Right cardiac atrium (tissue), 5 donors: ENCODE measurements at regions not wholly inside any gene's neighbourhood (a gene's known extent, or its start where the extent isn't known, plus 50 kb on each side); places are given as distances from the start of the nearest gene placed in this dataset.

Experiments
- ATAC-seq, 2 donors: fragments of 200-7000 bp; cut with Tn5 transposase; one replicate each; pipeline versions ENCODE4 v1.8.0 to v1.9.1; 2020; ENCODE audit warnings: moderate library complexity in 2 of 2, mild to moderate bottlenecking in 1 of 2
- DNase-seq, 3 donors: peaks; one replicate each; pipeline ENCODE4 v3.0.0-alpha.2; 2020
- H3K27ac ChIP-seq: one replicate; pipeline ENCODE4 v1.5.1; 2013; ENCODE audit warnings: mild to moderate bottlenecking, low read length, control low read depth, moderate library complexity
- H3K27me3 ChIP-seq: one replicate; pipeline ENCODE4 v1.6.1; 2013; ENCODE audit not compliant: control insufficient read depth, insufficient read depth
- H3K4me1 ChIP-seq: one replicate; pipeline ENCODE4 v1.6.1; 2013; ENCODE audit warnings: low read length; ENCODE audit not compliant: control insufficient read depth, insufficient read depth
- H3K4me3 ChIP-seq: one replicate; pipeline ENCODE4 v1.5.1; 2013; ENCODE audit warnings: low read length, control low read depth
- H3K9me3 ChIP-seq: one replicate; pipeline ENCODE4 v1.6.1; 2013; ENCODE audit warnings: low read length; ENCODE audit not compliant: control insufficient read depth
- WGBS: extraction: QIAGEN DNeasy Blood & Tissue Kit; methylation state at CpG from one replicate; pipeline ENCODE4 v1.1.7; 2013; 5-methylcytosine and 5-hydroxymethylcytosine counted together
- intact Hi-C, 4 donors: fragments of 100-400 bp; cut with DNase I; formaldehyde crosslinking; loops; one replicate each; pipeline versions ENCODE4 v1.11.0 to v1.14.0; 2022 to 2023
- donor health status: healthy with polysubstance abuse.
- donor health status: DM: no; HTN: yes; CAD: no.
- donor health status: DM: no; HTN: no; CAD: no.
- donor health status: DM: no; HTN: yes; CAD: no; lungs with severe emphysema.
- donor health status: DM: yes; HTN: yes; CAD: no.

- Histone ChIP-seq H3K9me3 (peaks cover 2% of the 10 kb centered on the region), H3K4me1 (no peaks in the 10 kb centered on the region), H3K27me3 (no peaks in the 10 kb centered on the region), H3K27ac (no peak overlapping the region), H3K4me3 (no peak overlapping the region)
- ATAC-seq (no peak), DNase-seq (no peak)
- intact Hi-C loops: no loop called here
- 75% methylated on average over 3 of the region's 3 CpGs for WGBS
These were observed 390.4 kb upstream of the VRK2 start for GRCh38 chr2:57656198-57656597.

- H3K27me3 ChIP-seq: no peaks in the 10 kb centered on the region
- no peaks in the 10 kb centered on the region for H3K4me1 ChIP-seq
- ATAC-seq (no peak), DNase-seq (no peak)
- no peak overlapping the region for H3K27ac ChIP-seq
- H3K4me3 ChIP-seq: no peak overlapping the region
- intact Hi-C loops: no loop called here
- no peaks in the 10 kb centered on the region for H3K9me3 ChIP-seq
- 92% methylated on average over 1 of the region's 1 CpG for WGBS
These were observed 377.0 kb upstream of the VRK2 start for GRCh38 chr2:57669570-57669969.

GRCh38 chr2:57674025-57674424 is 372.6 kb upstream of the VRK2 start:
- Histone ChIP-seq H3K27me3 (no peaks in the 10 kb centered on the region), H3K4me3 (no peak overlapping the region), H3K27ac (no peak overlapping the region), H3K9me3 (no peaks in the 10 kb centered on the region), H3K4me1 (no peaks in the 10 kb centered on the region)
- no peak for ATAC-seq
- DNase-seq: no peak
- 53% methylated on average over 2 of the region's 2 CpGs for WGBS
- intact Hi-C loops: no loop called here

GRCh38 chr2:57674743-57675142 is 371.9 kb upstream of the VRK2 start:
- 77% methylated on average over 2 of the region's 2 CpGs for WGBS
- Histone ChIP-seq H3K9me3 (no peaks in the 10 kb centered on the region), H3K27ac (no peak overlapping the region), H3K4me3 (no peak overlapping the region), H3K27me3 (no peaks in the 10 kb centered on the region), H3K4me1 (no peaks in the 10 kb centered on the region)
- ATAC-seq: no peak
- no peak for DNase-seq
- intact Hi-C loops: no loop called here

GRCh38 chr2:57677296-57677695 is 369.3 kb upstream of the VRK2 start:
- no peaks in the 10 kb centered on the region for H3K9me3 ChIP-seq
- H3K4me3 ChIP-seq: no peak overlapping the region
- no peak for DNase-seq
- intact Hi-C loops: no loop called here
- no peaks in the 10 kb centered on the region for H3K27me3 ChIP-seq
- H3K4me1 ChIP-seq: no peaks in the 10 kb centered on the region
- ATAC-seq: no peak
- H3K27ac ChIP-seq: no peak overlapping the region

GRCh38 chr2:57681650-57682049 is 365.0 kb upstream of the VRK2 start:
- WGBS: 65% methylated on average over 1 of the region's 1 CpG
- Histone ChIP-seq H3K27ac (no peak overlapping the region), H3K27me3 (no peaks in the 10 kb centered on the region), H3K9me3 (no peaks in the 10 kb centered on the region), H3K4me3 (no peak overlapping the region), H3K4me1 (no peaks in the 10 kb centered on the region)
- DNase-seq (no peak), ATAC-seq (no peak)
- intact Hi-C loops: no loop called here

- Histone ChIP-seq H3K9me3 (no peaks in the 10 kb centered on the region), H3K27me3 (no peaks in the 10 kb centered on the region), H3K4me3 (no peak overlapping the region), H3K4me1 (no peaks in the 10 kb centered on the region), H3K27ac (no peak overlapping the region)
- ATAC-seq: no peak
- no peak for DNase-seq
- WGBS: 81% methylated on average over 2 of the region's 2 CpGs
- intact Hi-C loops: no loop called here
These were observed 361.6 kb upstream of the VRK2 start for GRCh38 chr2:57685032-57685431.

GRCh38 chr2:57692395-57692794 is 354.2 kb upstream of the VRK2 start:
- intact Hi-C loops: no loop called here
- no peak for DNase-seq
- no peaks in the 10 kb centered on the region for H3K4me1 ChIP-seq
- H3K27me3 ChIP-seq: no peaks in the 10 kb centered on the region
- no peak for ATAC-seq
- no peaks in the 10 kb centered on the region for H3K9me3 ChIP-seq
- H3K4me3 ChIP-seq: no peak overlapping the region
- H3K27ac ChIP-seq: no peak overlapping the region

- no peak for DNase-seq
- Histone ChIP-seq H3K4me1 (no peaks in the 10 kb centered on the region), H3K9me3 (no peaks in the 10 kb centered on the region), H3K27ac (no peak overlapping the region), H3K27me3 (no peaks in the 10 kb centered on the region), H3K4me3 (no peak overlapping the region)
- no peak for ATAC-seq
- intact Hi-C loops: no loop called here
These were observed 353.4 kb upstream of the VRK2 start for GRCh38 chr2:57693177-57693576.

GRCh38 chr2:57693965-57694364 is 352.6 kb upstream of the VRK2 start:
- Histone ChIP-seq H3K27ac (no peak overlapping the region), H3K4me1 (no peaks in the 10 kb centered on the region), H3K4me3 (no peak overlapping the region), H3K27me3 (no peaks in the 10 kb centered on the region), H3K9me3 (no peaks in the 10 kb centered on the region)
- 82% methylated on average over 2 of the region's 2 CpGs for WGBS
- ATAC-seq: no peak
- intact Hi-C loops: no loop called here
- DNase-seq: no peak

GRCh38 chr2:57696016-57696415 is 350.6 kb upstream of the VRK2 start:
- no peak for ATAC-seq
- no peaks in the 10 kb centered on the region for H3K9me3 ChIP-seq
- H3K27ac ChIP-seq: no peak overlapping the region
- WGBS: 92% methylated on average over 4 of the region's 4 CpGs
- no peaks in the 10 kb centered on the region for H3K27me3 ChIP-seq
- DNase-seq: no peak
- no peaks in the 10 kb centered on the region for H3K4me1 ChIP-seq
- intact Hi-C loops: no loop called here
- no peak overlapping the region for H3K4me3 ChIP-seq

- DNase-seq (no peak), ATAC-seq (no peak)
- H3K27ac ChIP-seq: no peak overlapping the region
- no peaks in the 10 kb centered on the region for H3K4me1 ChIP-seq
- no peak overlapping the region for H3K4me3 ChIP-seq
- no peaks in the 10 kb centered on the region for H3K27me3 ChIP-seq
- H3K9me3 ChIP-seq: no peaks in the 10 kb centered on the region
- 57% methylated on average over 1 of the region's 1 CpG for WGBS
- intact Hi-C loops: no loop called here
These were observed 348.2 kb upstream of the VRK2 start for GRCh38 chr2:57698392-57698791.
